ENCODE measurements at regions not wholly inside any gene's neighbourhood (a gene's known extent, or its start where the extent isn't known, plus 50 kb on each side); places are given as distances from the start of the nearest gene placed in this dataset.

GRCh38 chr2:223460774-223461211, 141.4 kb downstream of the SCG2 start:
- no peak for TF ChIP-seq POLR2A (IDR thresholded peaks at IDR 0.05)
- TF ChIP-seq, protein P1, sequence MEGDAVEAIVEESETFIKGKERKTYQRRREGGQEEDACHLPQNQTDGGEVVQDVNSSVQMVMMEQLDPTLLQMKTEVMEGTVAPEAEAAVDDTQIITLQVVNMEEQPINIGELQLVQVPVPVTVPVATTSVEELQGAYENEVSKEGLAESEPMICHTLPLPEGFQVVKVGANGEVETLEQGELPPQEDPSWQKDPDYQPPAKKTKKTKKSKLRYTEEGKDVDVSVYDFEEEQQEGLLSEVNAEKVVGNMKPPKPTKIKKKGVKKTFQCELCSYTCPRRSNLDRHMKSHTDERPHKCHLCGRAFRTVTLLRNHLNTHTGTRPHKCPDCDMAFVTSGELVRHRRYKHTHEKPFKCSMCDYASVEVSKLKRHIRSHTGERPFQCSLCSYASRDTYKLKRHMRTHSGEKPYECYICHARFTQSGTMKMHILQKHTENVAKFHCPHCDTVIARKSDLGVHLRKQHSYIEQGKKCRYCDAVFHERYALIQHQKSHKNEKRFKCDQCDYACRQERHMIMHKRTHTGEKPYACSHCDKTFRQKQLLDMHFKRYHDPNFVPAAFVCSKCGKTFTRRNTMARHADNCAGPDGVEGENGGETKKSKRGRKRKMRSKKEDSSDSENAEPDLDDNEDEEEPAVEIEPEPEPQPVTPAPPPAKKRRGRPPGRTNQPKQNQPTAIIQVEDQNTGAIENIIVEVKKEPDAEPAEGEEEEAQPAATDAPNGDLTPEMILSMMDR (IDR thresholded peaks at IDR 0.05): no peak
- H3K4me3 ChIP-seq (ENCODE audit: low read depth, poor library complexity, severe bottlenecking): no peak overlapping the region
- intact Hi-C loops (cut with DNase I; ENCODE audit: low total_unique reads): no loop called here
- no peak for DNase-seq (ENCODE audit: low spot score in 2 of 2)

- no peak overlapping the region for H3K4me3 ChIP-seq (ENCODE audit: low read depth, poor library complexity, severe bottlenecking)
- no peak for TF ChIP-seq POLR2A (IDR thresholded peaks at IDR 0.05)
- TF ChIP-seq, protein P1 (IDR thresholded peaks at IDR 0.05): no peak
- WGBS, 2 donors: 92 to 94% methylated on average over 2 of the region's 2 CpGs
- intact Hi-C loops (cut with DNase I; ENCODE audit: low total_unique reads): no loop called here
- DNase-seq (ENCODE audit: low spot score in 2 of 2): no peak
These were observed 138.1 kb downstream of the SCG2 start for GRCh38 chr2:223464071-223464470.

GRCh38 chr2:223465793-223466192, 136.4 kb downstream of the SCG2 start:
- no peak for TF ChIP-seq POLR2A (IDR thresholded peaks at IDR 0.05)
- TF ChIP-seq, protein P1 (IDR thresholded peaks at IDR 0.05): no peak
- H3K4me3 ChIP-seq (ENCODE audit: low read depth, poor library complexity, severe bottlenecking): no peak overlapping the region
- intact Hi-C loops (cut with DNase I; ENCODE audit: low total_unique reads): no loop called here
- whole genome bisulfite sequencing, 2 donors: 7 to 23% methylated on average over 2 of the region's 2 CpGs
- peak; percentile 90 to 96 for DNase-seq (ENCODE audit: low spot score in 2 of 2)

DNA sequence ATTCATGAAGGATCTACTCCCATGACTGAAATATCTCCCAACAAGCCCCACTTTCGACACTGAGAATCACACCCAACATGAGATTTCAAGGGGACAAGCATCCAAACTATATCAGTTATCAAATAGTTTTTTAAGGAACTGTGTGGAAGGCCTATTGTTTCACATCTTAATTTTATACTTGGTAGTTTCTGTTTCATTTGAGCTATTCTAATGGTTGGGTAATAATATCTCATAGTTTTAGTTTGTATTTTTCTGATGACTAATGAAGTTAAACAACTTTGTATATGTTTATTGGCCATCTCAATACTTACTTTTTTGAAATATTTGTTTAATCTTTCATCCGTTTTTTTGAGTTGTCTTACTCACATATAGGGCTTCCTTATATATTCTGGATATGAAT, 135.0 kb downstream of the SCG2 start:
- intact Hi-C loops (cut with DNase I; ENCODE audit: low total_unique reads): no loop called here
- WGBS, 2 donors: 51 to 78% methylated on average over 2 of the region's 2 CpGs
- no peak overlapping the region for H3K4me3 ChIP-seq (ENCODE audit: low read depth, poor library complexity, severe bottlenecking)
- no peak for DNase-seq (ENCODE audit: low spot score in 2 of 2)
- TF ChIP-seq, protein P1 (IDR thresholded peaks at IDR 0.05): no peak
- TF ChIP-seq POLR2A (IDR thresholded peaks at IDR 0.05): no peak

DNA sequence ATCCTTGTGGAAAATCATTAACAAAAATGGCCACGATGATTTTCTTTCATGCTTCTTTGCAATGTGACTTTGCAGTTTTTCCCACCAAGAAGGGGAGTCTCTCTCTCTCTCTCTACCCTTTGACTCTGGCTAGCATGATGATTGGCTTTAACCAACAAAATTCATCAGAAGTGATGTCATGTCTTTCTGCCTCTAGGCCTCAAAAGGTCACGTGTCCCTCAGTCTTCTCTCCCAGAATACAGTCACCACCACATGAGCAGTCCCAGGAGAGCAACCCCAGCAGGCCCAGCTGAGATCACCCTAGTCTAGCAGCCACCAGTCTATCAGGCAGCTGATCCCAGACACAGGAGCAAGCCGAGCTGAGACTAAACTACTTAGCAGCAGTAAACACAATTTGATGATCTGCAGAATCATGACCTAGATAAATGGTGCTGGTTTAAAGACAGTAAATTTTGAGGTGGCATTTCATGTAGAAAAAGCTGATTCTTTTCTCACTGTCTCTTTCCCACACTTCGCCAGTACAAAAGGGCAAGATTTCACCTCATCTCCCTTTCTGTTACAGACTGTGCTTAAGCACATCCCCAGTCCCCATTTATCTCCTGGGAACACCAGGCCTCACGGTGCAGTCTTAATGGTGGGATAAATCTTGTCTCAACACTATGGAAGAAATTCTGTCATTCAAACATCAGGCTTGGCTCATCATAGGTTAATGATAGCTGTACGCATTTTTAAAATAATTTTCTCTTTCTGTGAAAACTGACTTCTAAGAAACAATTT, 132.7 kb downstream of the SCG2 start:
- DNase-seq (ENCODE audit: low spot score in 2 of 2): peak; percentile 62 to 89
- intact Hi-C loops (cut with DNase I; ENCODE audit: low total_unique reads): no loop called here
- TF ChIP-seq, protein P1 (IDR thresholded peaks at IDR 0.05): no peak
- no peak for TF ChIP-seq POLR2A (IDR thresholded peaks at IDR 0.05)
- no peak overlapping the region for H3K4me3 ChIP-seq (ENCODE audit: low read depth, poor library complexity, severe bottlenecking)
- 68 to 73% methylated on average over 6 of the region's 6 CpGs for WGBS, 2 donors

GRCh38 chr2:223470602-223471001, 131.6 kb downstream of the SCG2 start:
- intact Hi-C loops (cut with DNase I; ENCODE audit: low total_unique reads): no loop called here
- WGBS, 2 donors: 47 to 64% methylated on average over 2 of the region's 2 CpGs
- no peak for DNase-seq (ENCODE audit: low spot score in 2 of 2)
- no peak overlapping the region for H3K4me3 ChIP-seq (ENCODE audit: low read depth, poor library complexity, severe bottlenecking)
- TF ChIP-seq POLR2A (IDR thresholded peaks at IDR 0.05): no peak
- TF ChIP-seq, protein P1 (IDR thresholded peaks at IDR 0.05): no peak
